ENCODE measurements at regions not wholly inside any gene's neighbourhood (a gene's known extent, or its start where the extent isn't known, plus 50 kb on each side); places are given as distances from the start of the nearest gene placed in this dataset.

DNA sequence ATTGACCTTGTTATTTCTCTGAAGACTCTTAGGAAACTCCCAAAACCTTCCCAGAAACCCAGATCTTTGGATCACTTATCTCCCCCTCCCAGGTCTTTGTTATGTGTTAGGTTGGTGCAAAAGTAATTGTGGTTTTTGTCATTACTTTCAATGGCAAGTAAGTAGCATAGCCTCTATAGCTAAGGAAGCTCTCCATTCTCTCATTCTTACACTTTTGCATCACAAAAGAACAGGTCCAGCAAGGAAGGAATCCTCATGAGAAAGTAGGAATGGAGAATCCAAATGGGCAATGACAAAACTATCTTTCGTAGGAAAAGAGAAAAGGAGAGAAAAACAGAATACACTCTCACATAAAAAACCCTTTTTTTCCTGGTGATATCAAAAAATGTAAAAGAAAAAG is 81.3 kb upstream of the ELAVL2 start:
- DNase-seq: no peak

DNA sequence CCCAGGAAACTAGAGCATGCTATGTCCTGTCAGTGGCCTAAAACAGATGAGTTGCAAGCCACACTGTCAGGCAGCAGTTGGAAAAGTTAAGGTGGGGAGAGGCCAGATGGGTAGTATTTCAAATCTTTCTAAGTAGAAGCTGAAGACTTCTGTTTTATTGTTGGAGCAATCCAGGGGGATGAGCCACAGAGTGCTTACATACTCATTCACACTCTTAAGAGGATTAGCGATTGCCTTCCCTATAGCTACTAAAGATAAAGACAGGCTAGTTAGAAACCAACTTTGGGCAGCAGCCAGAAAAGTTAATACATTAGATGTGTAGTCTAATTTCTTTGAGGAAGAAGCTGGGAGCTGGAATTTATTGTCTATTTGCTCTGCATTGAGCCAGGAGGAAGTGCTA is 61.7 kb upstream of the ELAVL2 start:
- DNase-seq: no peak

All from retina (tissue), 1 donor.